ENCODE measurements at regions not wholly inside any gene's neighbourhood (a gene's known extent, or its start where the extent isn't known, plus 50 kb on each side); places are given as distances from the start of the nearest gene placed in this dataset.
A peak's percentile ranks its signal among the peaks of the same experiment; 100 is the strongest.

GRCh38 chr7:155919391-155920067 is 107.3 kb upstream of the SHH start:
- dilution Hi-C loops (cut with MboI; ENCODE audit: extremely low pct_ligation_motif_present, low sequenced_read_pairs) (no loop called here), intact Hi-C loops (cut with micrococcal nuclease) (loop anchor here (1.0 kb wide), 2 partner anchors 32 to 43 kb away; no protein-coding TSS in a partner anchor)
- Histone ChIP-seq H3K36me3 (ENCODE audit: control insufficient read depth in 2 of 2, extremely low read depth in 1 of 2, insufficient read depth in 2 of 2, low read length in 2 of 2) (no peaks in the 10 kb centered on the region), H3K4me3 (replicated peaks in 1 of 3; ENCODE audit: insufficient read depth in 1 of 3, low read depth in 1 of 3, low read length in 3 of 3) (no peak overlapping the region), H4K20me1 (replicated peaks; ENCODE audit: control insufficient read depth, extremely low read depth, insufficient read depth, low read length) (no peaks in the 10 kb centered on the region), H3K9me3 (replicated peaks; ENCODE audit: control insufficient read depth, insufficient read depth, low read length) (no peaks in the 10 kb centered on the region), H3K27ac (ENCODE audit: insufficient read depth, low read depth, low read length) (peak overlapping the region; percentile 10), H3K9ac (replicated peaks; ENCODE audit: extremely low read depth, insufficient read depth, low read length) (no peak overlapping the region), H3K27me3 (ENCODE audit: control insufficient read depth in 2 of 2, insufficient read depth in 2 of 2, low read length in 2 of 2) (no peaks in the 10 kb centered on the region), H3K9me1 (replicated peaks; ENCODE audit: control insufficient read depth, extremely low read depth, insufficient read depth, low read length) (no peaks in the 10 kb centered on the region), H3K79me2 (ENCODE audit: control insufficient read depth, insufficient read depth, low read length) (no peaks in the 10 kb centered on the region), H3K4me2 (ENCODE audit: insufficient read depth, low read length) (no peak overlapping the region), H2AFZ (ENCODE audit: low read depth, low read length) (no peak overlapping the region), H3K4me1 (ENCODE audit: control insufficient read depth, extremely low read depth, insufficient read depth, low read length) (peaks cover 2% of the 10 kb centered on the region)
- no TSS peak for BruUV-seq (replicated peaks)
- ChIA-PET POLR2A (interaction anchor here (0.6 kb wide), 1 partner anchor 48 kb away, joined by 14 read pairs; no protein-coding TSS in a partner anchor), CTCF (no interaction called here)
- TF ChIP-seq JUN (IDR thresholded peaks at IDR 0.05; ENCODE audit: borderline replicate concordance, insufficient read depth, insufficient read length, low read depth): no peak
- no peak for TF ChIP-seq MYC (IDR thresholded peaks at IDR 0.05; ENCODE audit: low read depth, low read length)
- no peak for TF ChIP-seq FOS (IDR thresholded peaks at IDR 0.05; ENCODE audit: borderline replicate concordance, insufficient read depth, low read length)
- no peak for TF ChIP-seq EZH2 (IDR thresholded peaks at IDR 0.05; ENCODE audit: borderline replicate concordance, low read depth, low read length, severe bottlenecking)
- no peak for TF ChIP-seq POLR2A (IDR thresholded peaks at IDR 0.05; ENCODE audit: low read depth, low read length)
- TF ChIP-seq POLR2AphosphoS5 (IDR thresholded peaks at IDR 0.05; ENCODE audit: insufficient read depth, low read depth, low read length): no peak
- TF ChIP-seq MAX (IDR thresholded peaks at IDR 0.05; ENCODE audit: insufficient read depth, insufficient read length): no peak
- no peak for TF ChIP-seq CTCF (IDR thresholded peaks at IDR 0.05; ENCODE audit: extremely low read depth in 1 of 2, insufficient read depth in 1 of 2, low read depth in 1 of 2, low read length in 2 of 2)
- DNase-seq (ENCODE audit: low read depth, low spot score): no peak
- FAIRE-seq: no peak
